GM12878 (cell line): ENCODE measurements at regions not wholly inside any gene's neighbourhood (a gene's known extent, or its start where the extent isn't known, plus 50 kb on each side); places are given as distances from the start of the nearest gene placed in this dataset.

Experiments used
- CTCF ChIP-seq, 3 experiments: IDR thresholded peaks in 2 of 3; conservative IDR thresholded peaks in 1 of 3; 2 replicates each; pipeline ENCODE4 v1.5.1; 2011; ENCODE audit warnings: low read depth in 3 of 3, low read length in 3 of 3, mild to moderate bottlenecking in 3 of 3, control low read depth in 2 of 3, moderate library complexity in 2 of 3, inconsistent platforms in 1 of 3, mixed read lengths in 1 of 3; ENCODE audit not compliant: control insufficient read depth in 2 of 3, insufficient read depth in 1 of 3; ENCODE audit errors: extremely low read depth in 1 of 3
- HDAC2 ChIP-seq: fragments of 200-600 bp; sonication (generic); IDR thresholded peaks from 2 replicates; pipeline ENCODE4 v1.6.1; 2017

DNA sequence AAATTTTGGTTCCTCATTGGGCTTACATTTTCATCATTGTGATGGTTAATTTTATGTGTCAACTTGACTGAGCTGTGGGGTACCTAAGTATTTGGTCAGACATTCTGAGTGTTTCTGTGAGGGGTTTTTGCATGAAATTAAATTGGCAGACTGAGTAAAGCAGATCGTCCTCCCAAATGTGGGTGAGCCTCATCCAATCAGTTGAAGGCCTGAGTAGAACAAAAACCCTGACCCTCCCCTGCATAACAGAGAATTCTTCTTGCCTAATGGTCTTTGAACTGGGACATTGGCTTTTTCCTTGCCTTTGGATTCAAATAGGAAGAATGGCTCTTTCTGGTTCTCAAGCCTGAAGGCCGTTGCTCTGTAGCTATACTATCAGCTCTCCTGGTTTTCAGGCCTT, 59.1 kb upstream of the JUN start:
- TF ChIP-seq CTCF (IDR thresholded peaks at IDR 0.05 in 2 of 3, conservative IDR thresholded peaks at IDR 0.05 in 1 of 3; ENCODE audit: control insufficient read depth in 2 of 3, extremely low read depth in 1 of 3, insufficient read depth in 1 of 3, low read depth in 3 of 3, low read length in 3 of 3) (no peak), HDAC2 (no peak)
